GM19438 (cell line): ENCODE measurements at regions not wholly inside any gene's neighbourhood (a gene's known extent, or its start where the extent isn't known, plus 50 kb on each side); places are given as distances from the start of the nearest gene placed in this dataset.
A peak's percentile ranks its signal among the peaks of the same experiment; 100 is the strongest.

Source experiments
- ATAC-seq: cut with Tn5 transposase; IDR thresholded peaks from one replicate; pipeline ENCODE4 v1.9.1; 2021; ENCODE audit warnings: low read depth; ENCODE audit not compliant: unreplicated experiment

DNA sequence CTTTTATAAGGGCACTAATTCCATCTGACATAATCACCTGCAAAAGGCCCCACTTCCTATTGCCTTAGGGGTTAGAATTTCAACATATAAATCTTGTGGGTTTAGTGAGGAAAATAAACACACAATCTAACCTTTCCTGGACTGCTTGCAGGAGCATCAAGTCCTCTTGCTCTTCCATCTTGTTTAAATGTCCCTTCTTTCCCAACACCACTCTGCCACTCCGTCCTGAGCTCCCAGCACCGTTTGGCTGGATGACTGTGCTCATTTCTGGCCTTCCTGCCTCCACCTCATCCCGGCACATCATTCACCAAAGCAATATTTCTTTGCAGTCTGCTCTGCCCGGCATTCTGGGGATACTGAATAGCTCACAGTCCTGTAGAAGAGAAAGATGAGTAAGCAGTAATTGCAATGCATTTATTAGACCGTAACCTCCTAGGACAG lies 247.8 kb downstream of the BCL2 start:
- no peak for ATAC-seq

DNA sequence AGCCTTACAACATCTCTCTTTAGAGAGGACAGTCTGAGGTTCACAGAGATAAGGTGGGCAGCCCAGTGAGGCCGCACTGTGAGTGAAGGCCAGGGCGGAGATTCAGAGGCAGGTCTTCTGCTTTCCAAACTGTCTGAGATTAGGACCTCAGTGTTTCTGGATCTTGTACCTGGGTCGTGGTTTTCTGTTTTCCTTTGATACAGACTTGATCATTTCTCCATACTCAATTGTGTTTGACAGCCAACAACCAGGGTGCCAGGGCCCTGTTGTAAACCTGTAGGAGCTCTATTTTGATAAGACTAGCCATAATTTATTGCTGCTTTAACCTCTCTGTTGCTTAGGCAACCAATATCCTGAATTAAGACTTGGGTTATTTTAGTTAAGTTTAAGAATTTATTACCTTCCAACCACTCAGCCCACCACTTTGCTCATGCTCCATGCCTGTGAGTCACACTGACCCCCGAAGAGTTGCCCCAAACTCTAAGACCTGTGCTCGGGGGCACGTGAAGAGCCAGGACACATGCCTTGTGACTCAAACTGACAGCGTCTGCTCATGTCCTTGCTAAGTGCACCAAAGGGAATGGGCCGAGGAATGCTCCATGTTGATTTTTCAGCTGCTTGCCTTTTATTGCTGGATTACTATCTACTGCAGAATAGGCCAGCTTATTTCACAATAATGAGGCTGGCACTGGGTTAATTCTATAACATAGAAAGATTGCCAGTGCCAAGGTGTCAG lies 248.6 kb downstream of the BCL2 start:
- ATAC-seq = no peak

DNA sequence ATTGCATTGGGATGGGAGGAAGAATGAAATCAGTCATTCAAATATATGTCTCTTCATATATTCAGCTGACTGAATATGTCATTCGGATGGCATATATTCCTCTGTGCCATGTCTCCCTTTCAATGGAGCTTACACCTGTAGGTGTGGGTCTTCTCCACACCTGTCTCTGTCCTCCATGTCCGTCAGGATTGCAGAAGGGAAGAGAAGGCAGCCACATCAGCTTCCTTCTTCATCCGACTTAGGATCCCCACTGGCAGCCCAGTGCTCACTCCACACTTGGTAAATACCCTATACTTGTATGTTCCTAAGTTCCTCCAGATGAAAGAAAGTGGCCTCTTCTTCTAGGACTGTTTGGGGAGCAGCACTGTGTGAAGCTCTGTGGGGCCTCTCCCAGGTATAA lies 250.1 kb downstream of the BCL2 start:
- no peak for ATAC-seq

DNA sequence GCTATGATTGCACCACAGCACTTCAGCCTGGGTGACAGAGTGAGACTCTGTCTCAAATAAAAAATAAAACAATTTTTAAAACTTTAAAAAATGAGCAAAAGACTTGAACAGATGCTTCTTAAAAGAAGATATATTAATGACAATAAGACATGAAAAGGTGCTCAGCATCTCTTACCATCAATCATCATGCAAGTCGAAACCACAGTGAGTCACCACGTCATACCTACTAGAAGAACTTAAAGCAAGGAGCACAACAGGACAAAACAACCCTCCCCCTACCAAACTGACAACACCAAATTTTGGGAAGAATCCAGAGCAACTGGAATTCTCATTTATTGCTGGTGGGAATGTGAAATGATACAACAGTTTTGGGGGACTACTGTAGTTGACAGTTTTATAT lies 251.6 kb downstream of the BCL2 start:
- ATAC-seq = no peak

DNA sequence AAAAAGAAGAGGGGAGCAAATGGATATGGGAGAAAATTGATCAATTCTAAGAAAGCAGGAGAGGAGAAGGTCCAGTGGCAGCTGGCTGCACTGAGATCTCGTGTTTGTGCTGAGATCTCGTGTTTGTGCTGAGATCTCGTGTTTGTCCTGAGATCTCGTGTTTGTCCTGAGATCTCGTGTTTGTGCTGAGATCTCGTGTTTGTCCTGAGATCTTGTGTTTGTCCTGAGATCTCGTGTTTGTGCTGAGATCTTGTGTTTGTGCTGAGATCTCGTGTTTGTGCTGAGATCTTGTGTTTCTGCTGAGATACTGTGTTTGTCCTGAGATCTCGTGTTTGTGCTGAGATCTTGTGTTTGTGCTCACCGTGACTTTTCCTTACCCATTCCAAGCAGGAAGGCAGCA lies 254.4 kb downstream of the BCL2 start:
- no peak for ATAC-seq

DNA sequence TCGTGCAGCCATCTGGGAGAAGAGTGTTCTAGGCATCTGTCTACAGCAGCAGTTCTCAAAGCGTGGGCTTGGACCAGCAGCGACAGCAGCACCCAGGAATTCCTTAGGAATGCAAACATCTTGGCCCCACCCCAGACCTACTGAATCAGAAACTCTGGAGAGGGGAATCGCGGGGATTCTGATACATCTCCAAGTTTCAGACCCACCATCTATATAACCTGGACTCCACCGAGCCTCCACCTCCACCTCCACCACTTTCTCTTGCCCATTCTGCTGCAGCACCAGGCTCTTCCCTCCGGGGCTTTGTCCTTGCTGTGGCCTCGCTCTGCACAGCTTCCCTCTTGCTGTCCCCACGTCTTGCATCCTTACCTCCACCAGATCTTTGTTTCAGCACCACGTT lies 256.4 kb downstream of the BCL2 start:
- no peak for ATAC-seq

DNA sequence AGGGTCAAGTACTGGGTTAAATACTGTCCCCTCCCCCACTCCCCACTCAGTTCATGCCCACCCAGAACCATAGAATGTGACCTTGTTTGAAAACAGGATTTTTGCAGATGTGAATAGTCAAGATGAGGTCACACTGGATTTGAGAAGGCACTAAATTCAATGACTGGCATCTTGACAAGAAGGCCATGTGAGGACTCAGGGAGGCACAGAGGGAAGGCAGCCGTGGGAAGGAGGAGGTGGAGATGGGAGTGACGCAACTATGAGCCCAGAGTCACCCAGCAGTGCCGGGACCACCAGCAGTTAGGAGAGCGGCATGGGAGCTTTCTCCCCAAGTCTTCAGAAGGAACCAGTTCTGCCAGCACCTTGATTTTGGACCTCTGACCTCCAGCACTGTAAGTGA lies 257.3 kb downstream of the BCL2 start:
- no peak for ATAC-seq

DNA sequence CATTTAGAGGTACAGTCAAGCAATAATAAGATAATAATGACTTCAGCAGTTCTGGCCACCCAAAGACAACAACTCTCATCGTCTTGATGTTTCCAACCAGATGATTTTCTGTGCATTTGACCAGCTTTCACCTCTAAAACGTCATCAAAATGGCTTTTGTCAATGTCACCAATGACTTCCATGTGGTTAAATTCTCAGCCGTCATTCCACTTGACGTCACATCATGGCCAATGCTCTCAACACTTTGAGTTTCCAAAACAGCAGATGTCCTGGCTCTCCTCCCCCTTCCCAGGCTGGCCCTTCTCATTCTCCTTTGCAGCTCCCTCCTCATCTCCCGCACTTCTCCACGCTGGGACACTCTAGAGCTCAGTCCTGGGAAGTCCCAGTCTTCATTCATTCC lies 258.3 kb downstream of the BCL2 start:
- ATAC-seq = no peak

DNA sequence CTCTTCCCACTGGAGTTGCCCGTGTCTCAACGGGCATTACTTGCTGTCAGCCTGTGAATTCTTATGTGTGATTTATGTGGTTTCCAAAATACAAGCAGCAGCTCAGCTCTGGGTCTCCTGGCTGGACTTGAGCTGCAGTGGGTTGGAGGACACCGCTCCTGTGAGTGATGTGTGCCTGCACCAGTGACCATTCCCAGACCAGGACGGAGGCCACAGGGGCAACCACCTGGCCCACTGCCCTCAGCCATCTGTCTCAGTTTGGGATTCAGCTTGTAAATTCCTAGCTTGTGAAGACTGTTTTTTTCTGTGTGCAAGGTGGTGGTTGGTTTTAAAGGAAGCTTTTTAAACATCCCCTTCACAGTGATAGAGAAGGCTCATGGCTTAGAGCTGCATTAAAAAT lies 261.0 kb downstream of the BCL2 start:
- no peak for ATAC-seq

DNA sequence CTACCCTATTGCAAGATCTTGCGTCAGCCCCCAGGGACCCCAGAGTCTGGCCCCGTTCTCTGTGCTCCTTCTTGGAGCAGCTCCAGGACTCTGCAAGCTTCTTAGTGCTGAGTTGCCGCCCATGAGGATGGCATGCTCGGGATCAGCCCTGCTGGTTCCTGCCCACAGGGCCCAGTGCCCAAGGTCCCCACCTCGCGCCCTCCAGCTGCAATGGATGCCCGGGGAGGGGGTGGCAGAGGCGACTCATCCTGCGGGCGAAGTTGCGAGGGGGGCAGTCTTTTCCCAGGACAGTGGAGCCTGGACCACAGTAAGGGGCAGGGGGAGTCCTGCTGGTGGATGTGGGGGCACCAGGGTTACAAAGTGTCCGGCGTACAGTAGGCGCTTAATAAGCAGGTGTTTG lies 261.9 kb downstream of the BCL2 start:
- no peak for ATAC-seq

DNA sequence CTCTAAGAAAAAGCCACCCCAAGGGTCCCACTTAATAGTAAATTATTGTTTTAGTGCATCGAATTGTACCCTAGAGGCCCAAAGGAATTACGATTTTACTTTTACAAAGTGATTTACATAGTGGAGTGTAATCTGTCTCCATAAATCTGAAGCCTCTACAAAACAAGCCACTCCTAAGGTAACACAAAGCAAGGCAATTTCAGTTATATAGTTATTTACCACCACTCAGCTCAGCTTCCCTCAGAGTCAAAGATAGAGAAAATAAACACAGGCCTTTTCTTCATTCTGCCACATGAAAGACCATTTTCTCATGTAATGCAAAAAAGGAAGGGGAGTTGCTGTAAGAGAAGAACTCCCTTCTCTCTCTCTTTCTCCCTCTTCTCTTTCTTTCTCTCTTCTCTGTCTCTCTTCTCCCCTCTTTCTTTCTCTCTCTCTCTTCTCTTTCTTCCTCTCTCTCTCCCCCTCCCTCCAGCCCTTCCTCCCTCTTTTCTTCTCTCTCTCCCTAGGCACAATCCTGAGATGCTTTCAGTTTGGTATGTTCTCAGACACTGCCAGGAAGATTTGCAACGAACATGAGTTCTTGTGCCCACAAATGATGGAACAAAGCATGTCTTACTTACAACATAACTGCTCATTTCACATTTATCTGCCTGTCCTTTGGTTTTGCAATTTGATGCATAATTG lies 264.5 kb downstream of the BCL2 start:
- ATAC-seq = no peak

DNA sequence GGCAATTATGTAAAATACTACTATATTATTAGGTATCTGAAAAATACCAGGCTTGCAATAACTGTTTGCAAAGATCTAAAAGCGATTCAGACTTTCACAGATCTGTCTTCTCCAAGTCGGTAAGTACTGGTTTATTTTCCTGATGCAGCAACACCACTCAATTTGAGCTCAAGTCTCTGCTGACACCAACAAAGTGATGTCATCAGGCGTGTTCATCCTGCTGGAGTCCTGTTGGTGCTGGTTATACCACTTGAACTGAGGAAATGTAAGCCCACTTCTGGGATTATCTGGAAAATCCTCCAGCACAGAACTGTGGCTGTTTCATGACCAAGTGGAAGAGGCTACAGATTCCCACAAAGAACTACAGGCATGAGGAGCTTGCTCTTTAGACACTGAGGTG lies 267.6 kb downstream of the BCL2 start:
- no peak for ATAC-seq

DNA sequence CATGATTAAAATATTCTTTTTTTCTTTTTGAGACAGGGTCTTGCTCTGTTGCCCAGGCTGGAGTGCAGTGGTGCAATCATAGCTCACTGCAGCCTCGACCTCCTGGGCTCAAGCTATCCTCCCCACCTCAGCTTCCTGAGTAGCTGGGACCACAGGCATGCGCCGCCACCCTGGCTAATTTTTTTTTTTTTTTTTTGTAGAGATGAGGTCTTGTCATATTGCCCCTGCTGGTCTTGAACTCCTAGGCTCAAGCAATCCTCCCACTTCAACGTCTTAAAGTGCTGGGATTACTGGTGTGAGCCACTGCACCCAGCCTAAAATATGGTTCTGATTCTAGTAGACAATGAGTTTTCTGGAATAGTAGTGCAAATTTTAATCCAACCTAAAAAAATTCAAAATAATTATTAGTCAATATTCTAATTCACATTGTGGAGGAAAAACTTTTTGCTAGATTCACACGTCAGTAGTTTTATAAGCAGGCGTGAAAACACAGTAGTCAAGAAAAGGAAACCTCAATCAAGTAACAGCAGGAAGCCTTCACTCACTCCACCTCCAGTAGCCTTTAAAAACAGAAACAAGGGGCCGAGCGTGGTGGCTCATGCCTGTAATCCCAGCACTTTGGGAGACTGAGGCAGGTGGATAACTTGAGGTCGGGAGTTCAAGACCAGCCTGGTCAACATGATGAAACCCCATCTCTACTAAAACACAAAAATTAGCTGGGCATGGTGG lies 268.7 kb downstream of the BCL2 start:
- ATAC-seq = peak; percentile 54

DNA sequence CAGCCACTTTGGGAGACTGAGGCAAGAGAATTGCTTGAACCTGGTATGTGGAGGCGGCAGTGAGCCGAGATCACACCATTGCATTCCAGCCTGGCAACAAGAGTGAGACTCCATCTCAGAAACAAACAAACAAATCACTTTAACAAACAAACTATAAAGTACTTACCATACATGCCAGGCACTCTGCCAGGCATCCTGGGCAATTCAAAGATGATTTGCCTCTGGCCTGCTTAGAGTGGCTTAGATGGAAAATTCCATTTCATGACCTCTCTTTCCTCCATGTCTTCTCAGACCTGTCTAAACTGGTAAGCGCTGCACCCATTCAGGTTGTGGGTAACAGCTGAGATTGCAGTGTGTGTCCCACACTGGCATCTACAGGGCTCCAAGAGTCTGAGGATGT lies 273.2 kb downstream of the BCL2 start:
- no peak for ATAC-seq

DNA sequence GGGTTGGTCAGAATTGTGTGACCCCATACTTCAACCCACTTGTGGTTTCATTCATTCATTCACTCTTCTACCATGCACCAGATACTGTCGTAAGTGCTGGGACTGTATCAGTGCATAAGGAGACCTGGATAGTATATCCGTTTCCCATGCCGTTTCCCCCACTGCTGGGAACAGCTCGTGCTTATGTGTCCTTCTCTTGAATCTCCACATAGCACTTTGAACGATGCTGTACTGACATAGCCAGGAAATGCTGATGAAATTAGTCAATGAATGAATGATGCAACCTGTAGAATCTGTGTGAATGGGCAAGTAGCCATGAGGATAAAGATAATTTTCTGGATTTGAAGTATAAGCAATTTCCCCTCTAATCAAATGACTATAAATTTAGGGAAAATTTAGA lies 276.1 kb downstream of the BCL2 start:
- ATAC-seq = no peak

DNA sequence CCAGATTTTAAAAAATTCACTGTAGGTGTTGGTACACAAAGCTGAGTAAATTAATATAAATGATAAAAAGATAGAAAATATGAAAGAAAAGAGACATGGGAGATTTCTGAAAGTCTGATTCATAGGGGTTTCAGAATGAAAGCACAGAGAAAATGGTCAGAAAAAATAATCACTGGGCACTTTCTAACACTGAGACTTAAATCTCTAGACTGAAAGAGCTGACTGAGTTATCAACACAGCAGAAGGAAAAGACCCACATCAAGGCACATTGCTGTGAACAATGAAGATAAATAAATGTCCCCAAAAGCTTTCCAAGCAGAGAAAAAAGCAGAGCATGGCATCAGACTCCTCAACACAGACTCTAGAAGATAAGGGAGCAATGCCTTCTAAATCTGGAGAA lies 277.2 kb downstream of the BCL2 start:
- no peak for ATAC-seq

DNA sequence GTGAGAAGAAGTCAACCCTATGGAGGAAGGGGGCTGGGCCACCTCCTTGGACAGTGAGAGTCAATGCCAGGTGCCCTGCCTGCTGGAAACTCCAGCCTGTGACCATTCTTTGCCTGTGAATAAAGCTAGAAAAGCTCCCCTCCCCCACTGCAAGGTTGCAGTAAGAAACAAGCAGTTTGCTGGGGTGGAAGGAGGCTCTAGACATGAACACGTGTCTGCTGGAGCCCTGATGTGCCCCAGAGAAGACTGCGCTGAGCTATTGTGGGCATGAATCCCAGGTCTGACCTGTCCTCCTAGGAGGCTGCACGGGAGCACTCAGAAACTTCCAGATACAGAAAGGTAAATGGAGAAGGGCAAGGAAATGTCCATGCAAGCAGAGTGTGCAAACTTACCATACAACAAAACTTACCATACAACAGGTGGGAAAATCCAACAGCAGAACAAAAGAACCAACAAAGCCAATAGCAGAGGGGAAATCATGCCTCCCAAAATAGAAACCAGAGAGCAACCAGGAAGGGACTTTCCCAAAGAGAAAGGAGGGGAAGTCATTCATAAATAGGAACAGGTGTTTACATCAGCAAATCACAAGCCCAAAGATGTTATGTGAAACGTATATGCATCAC lies 278.7 kb downstream of the BCL2 start:
- peak; percentile 61 for ATAC-seq

DNA sequence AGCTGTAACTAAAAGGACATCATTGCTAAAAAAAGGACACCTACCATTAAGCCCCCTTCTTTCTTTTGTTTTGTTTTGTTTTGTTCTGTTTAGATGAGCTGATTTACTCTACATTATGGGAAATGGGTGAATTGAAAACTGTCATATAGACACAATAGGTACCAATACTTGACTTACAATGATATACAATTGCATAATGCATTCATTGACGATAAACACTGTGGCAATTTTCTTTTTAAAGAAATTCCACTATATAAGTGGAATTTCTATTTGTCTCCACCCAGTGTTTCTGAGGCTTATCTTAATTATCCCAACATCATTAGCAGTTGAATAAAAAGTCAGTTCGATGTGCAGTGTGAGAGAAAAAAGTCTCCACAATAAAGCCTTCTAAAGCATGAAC lies 282.1 kb downstream of the BCL2 start:
- no peak for ATAC-seq

DNA sequence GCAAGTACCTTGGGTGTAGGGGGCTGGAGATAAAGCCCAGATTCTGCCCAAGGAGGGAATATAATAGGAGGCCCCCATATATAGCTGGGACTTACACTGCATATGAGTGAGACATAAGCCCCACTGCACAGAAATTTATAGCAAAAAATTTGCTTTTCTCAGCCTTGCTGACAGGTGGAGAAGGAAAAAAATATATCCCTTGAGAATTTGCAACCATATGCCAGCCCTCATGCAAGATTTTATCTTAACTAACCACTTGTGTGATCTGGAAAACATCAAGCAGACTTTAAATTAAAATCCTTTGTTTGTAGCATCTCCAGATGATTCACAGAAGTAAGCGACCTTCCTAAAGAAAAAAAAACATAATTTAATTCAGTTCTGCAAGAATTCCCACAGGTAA lies 288.2 kb downstream of the BCL2 start:
- no peak for ATAC-seq
